C4-2B (cell line): ENCODE measurements at regions not wholly inside any gene's neighbourhood (a gene's known extent, or its start where the extent isn't known, plus 50 kb on each side); places are given as distances from the start of the nearest gene placed in this dataset.

ENCODE experiments used
- H3K27ac ChIP-seq: fragments of 450-650 bp; 2 replicates; pipeline ENCODE4 v1.5.1; 2017
- CTCF ChIP-seq: fragments of 450-650 bp; conservative IDR thresholded peaks from 2 replicates; pipeline ENCODE4 v1.5.1; 2017; ENCODE audit warnings: mild to moderate bottlenecking
- ZFX ChIP-seq: fragments of 450-650 bp; IDR thresholded peaks from 2 replicates; pipeline ENCODE4 v1.6.1; 2017

- TF ChIP-seq ZFX (no peak), CTCF (no peak)
- no peak overlapping the region for H3K27ac ChIP-seq
These were observed 109.7 kb upstream of the IER5L start for GRCh38 chr9:129287619-129288305.

- TF ChIP-seq ZFX (no peak), CTCF (no peak)
- no peak overlapping the region for H3K27ac ChIP-seq
These were observed 108.1 kb upstream of the IER5L start for GRCh38 chr9:129285979-129286772.

GRCh38 chr9:129285382-129285781, 107.3 kb upstream of the IER5L start:
- H3K27ac ChIP-seq = no peak overlapping the region
- TF ChIP-seq ZFX (no peak), CTCF (no peak)

GRCh38 chr9:129284607-129285291, 106.7 kb upstream of the IER5L start:
- H3K27ac ChIP-seq = no peak overlapping the region
- no peak for TF ChIP-seq ZFX
- no peak for TF ChIP-seq CTCF

GRCh38 chr9:129283705-129284606, 105.9 kb upstream of the IER5L start:
- TF ChIP-seq ZFX = no peak
- no peak for TF ChIP-seq CTCF
- no peak overlapping the region for H3K27ac ChIP-seq

- no peak for TF ChIP-seq ZFX
- TF ChIP-seq CTCF = no peak
- H3K27ac ChIP-seq = no peak overlapping the region
These were observed 105.2 kb upstream of the IER5L start for GRCh38 chr9:129283291-129283691.
